ENCODE measurements at regions not wholly inside any gene's neighbourhood (a gene's known extent, or its start where the extent isn't known, plus 50 kb on each side); places are given as distances from the start of the nearest gene placed in this dataset.

DNA sequence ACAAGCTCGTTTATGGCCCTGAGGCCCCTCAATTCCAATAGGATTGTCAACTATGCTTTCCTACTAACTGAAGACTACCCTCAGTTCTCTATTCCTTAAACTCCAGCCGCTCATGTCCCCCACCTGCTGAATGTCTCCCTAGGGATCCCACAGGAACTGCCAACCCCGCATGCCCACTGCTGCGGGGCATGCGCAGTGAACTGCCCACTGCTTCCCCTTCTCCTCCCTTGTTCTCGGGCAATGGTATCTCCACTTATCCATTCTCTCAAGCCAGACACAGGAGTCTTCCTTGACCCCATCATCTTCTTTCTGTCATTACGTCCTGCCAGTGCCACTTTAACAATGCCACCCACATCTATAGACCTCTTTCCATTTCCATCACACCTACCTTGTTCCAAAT lies 90.0 kb downstream of the FGF18 start:
- TF ChIP-seq, protein P1, sequence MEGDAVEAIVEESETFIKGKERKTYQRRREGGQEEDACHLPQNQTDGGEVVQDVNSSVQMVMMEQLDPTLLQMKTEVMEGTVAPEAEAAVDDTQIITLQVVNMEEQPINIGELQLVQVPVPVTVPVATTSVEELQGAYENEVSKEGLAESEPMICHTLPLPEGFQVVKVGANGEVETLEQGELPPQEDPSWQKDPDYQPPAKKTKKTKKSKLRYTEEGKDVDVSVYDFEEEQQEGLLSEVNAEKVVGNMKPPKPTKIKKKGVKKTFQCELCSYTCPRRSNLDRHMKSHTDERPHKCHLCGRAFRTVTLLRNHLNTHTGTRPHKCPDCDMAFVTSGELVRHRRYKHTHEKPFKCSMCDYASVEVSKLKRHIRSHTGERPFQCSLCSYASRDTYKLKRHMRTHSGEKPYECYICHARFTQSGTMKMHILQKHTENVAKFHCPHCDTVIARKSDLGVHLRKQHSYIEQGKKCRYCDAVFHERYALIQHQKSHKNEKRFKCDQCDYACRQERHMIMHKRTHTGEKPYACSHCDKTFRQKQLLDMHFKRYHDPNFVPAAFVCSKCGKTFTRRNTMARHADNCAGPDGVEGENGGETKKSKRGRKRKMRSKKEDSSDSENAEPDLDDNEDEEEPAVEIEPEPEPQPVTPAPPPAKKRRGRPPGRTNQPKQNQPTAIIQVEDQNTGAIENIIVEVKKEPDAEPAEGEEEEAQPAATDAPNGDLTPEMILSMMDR (IDR thresholded peaks at IDR 0.05) = no peak
- no peak for TF ChIP-seq EZH2 (IDR thresholded peaks at IDR 0.05; ENCODE audit: borderline replicate concordance, insufficient read depth, low read depth, low read length, poor library complexity, severe bottlenecking)
